C4-2B (cell line): ENCODE measurements at regions not wholly inside any gene's neighbourhood (a gene's known extent, or its start where the extent isn't known, plus 50 kb on each side); places are given as distances from the start of the nearest gene placed in this dataset.

Source experiments
- CTCF ChIP-seq: fragments of 450-650 bp; conservative IDR thresholded peaks from 2 replicates; pipeline ENCODE4 v1.5.1; 2017; ENCODE audit warnings: mild to moderate bottlenecking
- ZFX ChIP-seq: fragments of 450-650 bp; IDR thresholded peaks from 2 replicates; pipeline ENCODE4 v1.6.1; 2017

- TF ChIP-seq CTCF (no peak), ZFX (no peak)
Measured at GRCh38 chr4:158420782-158421181, 100.9 kb upstream of the RXFP1 start.
